A673 (cell line): ENCODE measurements at regions not wholly inside any gene's neighbourhood (a gene's known extent, or its start where the extent isn't known, plus 50 kb on each side); places are given as distances from the start of the nearest gene placed in this dataset.

Experiments used
- BruUV-seq: library from RNA; stranded (reverse); fragments of 400-500 nt; replicated peaks from 2 replicates; lab custom pipeline; 2021; lab: Mats Ljungman, UMichigan
- CTCF ChIA-PET: fragments of 300-600 bp; sonication (Branson Sonifier 250); formaldehyde crosslinking; loops from one replicate; lab custom pipeline; 2022; ENCODE audit warnings: antibody characterized with exemption; lab: Charles Lee
- POLR2A ChIA-PET: fragments of 300-600 bp; sonication (Branson Sonifier 250); formaldehyde crosslinking; loops from one replicate; lab custom pipeline; 2022; ENCODE audit warnings: antibody characterized with exemption; ENCODE audit not compliant: low non-redundant PET; lab: Charles Lee
- DNase-seq: peaks from one replicate; pipeline ENCODE4 v3.0.0-alpha.2; 2015; ENCODE audit warnings: low spot score
- H3K27ac ChIP-seq: fragments of 200-600 bp; sonication (generic); 2 replicates; pipeline ENCODE4 v1.5.1; 2016; ENCODE audit warnings: mixed run types, low read depth, mild to moderate bottlenecking, mixed read lengths, antibody characterized with exemption, low read length; ENCODE audit not compliant: poor library complexity, severe bottlenecking
- H3K27me3 ChIP-seq: fragments of 200-600 bp; sonication (generic); replicated peaks from 2 replicates; pipeline ENCODE4 v1.6.1; 2017; ENCODE audit warnings: mixed run types, low read depth, mild to moderate bottlenecking, mixed read lengths, antibody characterized with exemption, low read length; ENCODE audit not compliant: insufficient read depth, poor library complexity
- H3K36me3 ChIP-seq: fragments of 200-600 bp; sonication (generic); 2 replicates; pipeline ENCODE4 v1.6.1; 2016; ENCODE audit warnings: mixed run types, mild to moderate bottlenecking, mixed read lengths, antibody characterized with exemption, low read length; ENCODE audit not compliant: insufficient read depth, poor library complexity, severe bottlenecking
- H3K4me1 ChIP-seq: fragments of 200-600 bp; sonication (generic); 2 replicates; pipeline ENCODE4 v1.6.1; 2017; ENCODE audit warnings: mixed run types, mild to moderate bottlenecking, mixed read lengths, antibody characterized with exemption, low read length; ENCODE audit not compliant: insufficient read depth, poor library complexity, severe bottlenecking
- H3K4me3 ChIP-seq: fragments of 200-600 bp; sonication (generic); 2 replicates; pipeline ENCODE4 v1.5.1; 2016; ENCODE audit warnings: low read depth, mixed run types, mild to moderate bottlenecking, mixed read lengths, low read length; ENCODE audit not compliant: poor library complexity, severe bottlenecking
- H3K9me3 ChIP-seq: fragments of 200-600 bp; sonication (generic); 2 replicates; pipeline ENCODE4 v1.6.1; 2016; ENCODE audit warnings: mixed run types, low read depth, mild to moderate bottlenecking, mixed read lengths, antibody characterized with exemption, low read length; ENCODE audit not compliant: poor library complexity, severe bottlenecking
- CTCF ChIP-seq: fragments of 300-800, 200-600 bp; sonication (generic); conservative IDR thresholded peaks from 2 replicates; pipeline ENCODE4 v1.5.1; 2017; ENCODE audit warnings: low read depth, mild to moderate bottlenecking, antibody characterized with exemption, low read length, moderate library complexity, mixed read lengths
- EZH2 ChIP-seq: fragments of 200-600 bp; sonication (generic); IDR thresholded peaks from 2 replicates; pipeline ENCODE4 v1.6.1; 2017; ENCODE audit warnings: borderline replicate concordance, low read depth, mild to moderate bottlenecking, mixed read lengths, antibody characterized with exemption, low read length; ENCODE audit not compliant: poor library complexity, severe bottlenecking
- intact Hi-C: fragments of 100-400 bp; cut with micrococcal nuclease; formaldehyde crosslinking; loops from one replicate; pipeline ENCODE4 v1.10.0; 2022; ENCODE audit not compliant: unreplicated experiment

GRCh38 chr12:13836099-13836498, 145.3 kb downstream of the GRIN2B start:
- POLR2A ChIA-PET = no interaction called here
- no TSS peak for BruUV-seq
- Histone ChIP-seq H3K36me3 (no peaks in the 10 kb centered on the region), H3K4me1 (no peaks in the 10 kb centered on the region), H3K4me3 (no peak overlapping the region), H3K27me3 (peaks cover 6% of the 10 kb centered on the region), H3K9me3 (no peaks in the 10 kb centered on the region), H3K27ac (no peak overlapping the region)
- no peak for DNase-seq
- intact Hi-C loops = no loop called here
- TF ChIP-seq EZH2 = no peak
- TF ChIP-seq CTCF = no peak
- CTCF ChIA-PET = no interaction called here

GRCh38 chr12:13835652-13836051, 145.8 kb downstream of the GRIN2B start:
- H3K27ac ChIP-seq = no peak overlapping the region
- BruUV-seq = no TSS peak
- intact Hi-C loops = no loop called here
- no peak for TF ChIP-seq EZH2
- no peak for TF ChIP-seq CTCF
- H3K9me3 ChIP-seq = no peaks in the 10 kb centered on the region
- H3K4me3 ChIP-seq = no peak overlapping the region
- POLR2A ChIA-PET = no interaction called here
- no peaks in the 10 kb centered on the region for H3K4me1 ChIP-seq
- CTCF ChIA-PET = no interaction called here
- H3K36me3 ChIP-seq = no peaks in the 10 kb centered on the region
- peaks cover 5% of the 10 kb centered on the region for H3K27me3 ChIP-seq
- no peak for DNase-seq

GRCh38 chr12:13834241-13834640, 147.2 kb downstream of the GRIN2B start:
- POLR2A ChIA-PET = no interaction called here
- H3K4me1 ChIP-seq = no peaks in the 10 kb centered on the region
- H3K27ac ChIP-seq = no peak overlapping the region
- H3K4me3 ChIP-seq = no peak overlapping the region
- intact Hi-C loops = no loop called here
- peaks cover 3% of the 10 kb centered on the region for H3K27me3 ChIP-seq
- DNase-seq = no peak
- TF ChIP-seq CTCF = no peak
- TF ChIP-seq EZH2 = no peak
- BruUV-seq = no TSS peak
- CTCF ChIA-PET = no interaction called here
- H3K9me3 ChIP-seq = no peaks in the 10 kb centered on the region
- H3K36me3 ChIP-seq = no peaks in the 10 kb centered on the region
